SK-N-SH (cell line): ENCODE measurements at regions not wholly inside any gene's neighbourhood (a gene's known extent, or its start where the extent isn't known, plus 50 kb on each side); places are given as distances from the start of the nearest gene placed in this dataset.

ENCODE experiments used
- CTCF ChIA-PET: fragments of 300-600, 350-600 bp; formaldehyde crosslinking; extraction: SDS; loops from one replicate; lab custom pipeline; 2021; lab: Yijun Ruan, JAX
- POLR2A ChIA-PET: fragments of 350-600 bp; sonication (Branson Sonifier 250); formaldehyde crosslinking; extraction: SDS; loops from one replicate; lab custom pipeline; 2020; ENCODE audit warnings: antibody characterized with exemption, inconsistent platforms; lab: Yijun Ruan, JAX
- DNase-seq: peaks from one replicate; pipeline ENCODE4 v3.0.0; 2012
- H2AFZ ChIP-seq: fragments of 200-600 bp; sonication (generic); 2 replicates; pipeline ENCODE4 v1.8.1; 2016; ENCODE audit warnings: antibody characterized with exemption, mild to moderate bottlenecking, low read depth
- H3F3A ChIP-seq: fragments of 200-600 bp; sonication (generic); replicated peaks from 2 replicates; pipeline ENCODE3; 2016; ENCODE audit warnings: antibody characterized with exemption, mild to moderate bottlenecking; ENCODE audit not compliant: insufficient read depth
- H3K27ac ChIP-seq, 2 experiments: fragments of 200-500 bp in 1 of 2; fragments of 200-600 bp in 1 of 2; sonication (Bioruptor generic) in 1 of 2; sonication (generic), shearing (Covaris generic) in 1 of 2; 2 replicates each; pipeline versions ENCODE4 v1.5.1 to v1.6.1; 2014 to 2016; ENCODE audit warnings: low read depth in 2 of 2, inconsistent platforms in 1 of 2, low read length in 1 of 2, mild to moderate bottlenecking in 1 of 2, mixed read lengths in 1 of 2
- H3K27me3 ChIP-seq: fragments of 200-600 bp; sonication (generic), shearing (Covaris generic); 2 replicates; pipeline ENCODE4 v1.6.1; 2016; ENCODE audit warnings: mixed run types; ENCODE audit not compliant: insufficient read depth
- H3K36me3 ChIP-seq, 2 experiments: fragments of 200-500 bp in 1 of 2; fragments of 200-600 bp in 1 of 2; sonication (Bioruptor generic) in 1 of 2; sonication (generic) in 1 of 2; replicated peaks in 1 of 2; 2 replicates each; pipeline versions ENCODE3 to v1.5.1; 2014 to 2016; ENCODE audit warnings: low read length in 1 of 2, mild to moderate bottlenecking in 1 of 2; ENCODE audit not compliant: insufficient read depth in 2 of 2, control insufficient read depth in 1 of 2
- H3K4me1 ChIP-seq, 2 experiments: fragments of 200-500 bp in 1 of 2; fragments of 200-600 bp in 1 of 2; sonication (Bioruptor generic) in 1 of 2; sonication (generic), shearing (Covaris generic) in 1 of 2; 2 replicates each; pipeline versions ENCODE4 v1.5.1 to v1.6.1; 2014 to 2016; ENCODE audit warnings: low read depth in 1 of 2, low read length in 1 of 2, mixed run types in 1 of 2; ENCODE audit not compliant: insufficient read depth in 2 of 2, control insufficient read depth in 1 of 2
- H3K4me2 ChIP-seq: fragments of 200-600 bp; sonication (generic), shearing (Covaris generic); 2 replicates; pipeline ENCODE4 v1.6.1; 2017; ENCODE audit warnings: mixed run types
- H3K4me3 ChIP-seq, 2 experiments: fragments of 200-500 bp in 1 of 2; fragments of 200-600 bp in 1 of 2; sonication (Bioruptor generic) in 1 of 2; sonication (generic), shearing (Covaris generic) in 1 of 2; 2 replicates each; pipeline versions ENCODE4 v1.5.1 to v1.8.1; 2014 to 2016; ENCODE audit warnings: low read depth in 2 of 2, inconsistent platforms in 1 of 2, low read length in 1 of 2, mild to moderate bottlenecking in 1 of 2, mixed read lengths in 1 of 2, moderate library complexity in 1 of 2
- H3K79me2 ChIP-seq: fragments of 200-600 bp; sonication (generic); 2 replicates; pipeline ENCODE4 v1.8.1; 2017; ENCODE audit warnings: mild to moderate bottlenecking; ENCODE audit not compliant: insufficient read depth
- H3K9ac ChIP-seq: fragments of 200-600 bp; sonication (generic); 2 replicates; pipeline ENCODE4 v1.6.1; 2017; ENCODE audit warnings: mixed run types
- H3K9me2 ChIP-seq: fragments of 200-600 bp; sonication (generic); 2 replicates; pipeline ENCODE4 v1.6.1; 2017; ENCODE audit warnings: mixed run types
- H3K9me3 ChIP-seq: fragments of 200-600 bp; sonication (generic); 2 replicates; pipeline ENCODE4 v1.6.1; 2017; ENCODE audit warnings: mixed run types, mild to moderate bottlenecking, moderate library complexity
- H4K20me1 ChIP-seq: fragments of 200-600 bp; sonication (generic); 2 replicates; pipeline ENCODE4 v1.6.1; 2017; ENCODE audit warnings: mild to moderate bottlenecking, mixed run types; ENCODE audit not compliant: insufficient read depth
- ELF1 ChIP-seq: IDR thresholded peaks from 2 replicates; pipeline ENCODE4 v1.4.0; 2012
- FOXJ3 ChIP-seq: sonication (generic); formaldehyde crosslinking; IDR thresholded peaks from 2 replicates; pipeline ENCODE4 v1.5.1; 2020; ENCODE audit warnings: mild to moderate bottlenecking, missing genetic modification reagents
- JUND ChIP-seq: IDR thresholded peaks from 2 replicates; pipeline ENCODE4 v1.4.0; 2012
- MEF2A ChIP-seq: IDR thresholded peaks from 2 replicates; pipeline ENCODE4 v1.4.0; 2012; ENCODE audit warnings: low read depth, borderline replicate concordance
- MXI1 ChIP-seq: IDR thresholded peaks from 2 replicates; pipeline ENCODE4 v1.6.1; 2012; ENCODE audit warnings: mild to moderate bottlenecking, low read depth, low read length, improper control_type of control experiment
- POLR2AphosphoS5 ChIP-seq: IDR thresholded peaks from 2 replicates; pipeline ENCODE4 v1.6.1; 2012; ENCODE audit warnings: low read depth, low read length
- RCOR1 ChIP-seq: fragments of 150-350 bp; IDR thresholded peaks from 2 replicates; pipeline ENCODE4 v1.6.1; 2017; ENCODE audit warnings: antibody characterized with exemption, low read length
- REST ChIP-seq: IDR thresholded peaks from 2 replicates; pipeline ENCODE4 v1.6.1; 2012; ENCODE audit warnings: mild to moderate bottlenecking, low read depth, low read length, moderate library complexity
- RFX5 ChIP-seq: IDR thresholded peaks from 2 replicates; pipeline ENCODE4 v1.6.1; 2012; ENCODE audit warnings: mild to moderate bottlenecking, improper control_type of control experiment, low read length
- TEAD4 ChIP-seq: IDR thresholded peaks from 2 replicates; pipeline ENCODE4 v1.4.0; 2012; ENCODE audit warnings: mild to moderate bottlenecking, borderline replicate concordance; ENCODE audit not compliant: insufficient read depth
- USF2 ChIP-seq: fragments of 150-350 bp; IDR thresholded peaks from 2 replicates; pipeline ENCODE4 v1.6.1; 2017; ENCODE audit warnings: antibody characterized with exemption, low read length, low read depth, borderline replicate concordance
- YY1 ChIP-seq: IDR thresholded peaks from 2 replicates; pipeline ENCODE4 v1.4.0; 2012; ENCODE audit warnings: low read depth, mild to moderate bottlenecking
- WGBS: methylation state at CpG from one replicate; pipeline ENCODE4 v1.1.6; 2017; ENCODE audit warnings: low lambda C conversion rate; 5-methylcytosine and 5-hydroxymethylcytosine counted together
- TF ChIP-seq, protein P1 (sequence below): IDR thresholded peaks from 2 replicates; pipeline ENCODE4 v1.4.0; 2012; ENCODE audit warnings: low read depth, borderline replicate concordance

GRCh38 chr6:96450082-96450769 lies 71.4 kb upstream of the UFL1 start:
- DNase-seq: no peak
- no peak overlapping the region for H3K9ac ChIP-seq
- no peaks in the 10 kb centered on the region for H3F3A ChIP-seq
- no peak overlapping the region for H3K27ac ChIP-seq
- WGBS: 41% methylated on average over 5 of the region's 5 CpGs
- no peaks in the 10 kb centered on the region for H3K4me1 ChIP-seq
- no peaks in the 10 kb centered on the region for H3K79me2 ChIP-seq
- CTCF ChIA-PET: interaction anchor here (1.0 kb wide), 1 partner anchor 609 kb away, joined by 3 read pairs; no protein-coding TSS in a partner anchor
- H3K27me3 ChIP-seq: no peaks in the 10 kb centered on the region
- POLR2A ChIA-PET: no interaction called here
- no peak overlapping the region for H3K4me2 ChIP-seq
- no peaks in the 10 kb centered on the region for H3K36me3 ChIP-seq
- TF ChIP-seq REST (no peak), RCOR1 (no peak), JUND (no peak), TEAD4 (no peak), POLR2AphosphoS5 (no peak)
- H3K9me2 ChIP-seq: no peaks in the 10 kb centered on the region
- H2AFZ ChIP-seq: no peak overlapping the region
- no peaks in the 10 kb centered on the region for H4K20me1 ChIP-seq
- no peak overlapping the region for H3K4me3 ChIP-seq
- H3K9me3 ChIP-seq: no peaks in the 10 kb centered on the region

DNA sequence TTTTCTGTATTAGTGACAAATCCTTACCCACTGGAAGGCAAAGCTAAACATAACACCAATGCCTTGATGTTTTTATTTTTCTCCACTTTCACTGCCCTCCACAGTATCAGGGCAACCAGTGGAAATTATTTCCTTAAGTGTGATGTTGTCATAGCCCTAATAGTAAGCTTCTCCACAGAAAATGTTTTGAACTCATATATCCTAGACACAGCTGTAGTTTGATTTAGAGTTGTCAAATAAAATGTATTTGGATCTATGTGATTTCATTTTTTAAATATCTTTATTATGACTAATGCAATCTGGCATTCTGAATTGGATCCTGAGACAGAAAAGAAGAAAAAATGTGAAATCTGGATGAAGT lies 70.9 kb upstream of the UFL1 start:
- ChIA-PET POLR2A (no interaction called here), CTCF (interaction anchor here (1.0 kb wide), 1 partner anchor 609 kb away, joined by 3 read pairs; no protein-coding TSS in a partner anchor)
- no peak overlapping the region for H3K4me2 ChIP-seq

DNA sequence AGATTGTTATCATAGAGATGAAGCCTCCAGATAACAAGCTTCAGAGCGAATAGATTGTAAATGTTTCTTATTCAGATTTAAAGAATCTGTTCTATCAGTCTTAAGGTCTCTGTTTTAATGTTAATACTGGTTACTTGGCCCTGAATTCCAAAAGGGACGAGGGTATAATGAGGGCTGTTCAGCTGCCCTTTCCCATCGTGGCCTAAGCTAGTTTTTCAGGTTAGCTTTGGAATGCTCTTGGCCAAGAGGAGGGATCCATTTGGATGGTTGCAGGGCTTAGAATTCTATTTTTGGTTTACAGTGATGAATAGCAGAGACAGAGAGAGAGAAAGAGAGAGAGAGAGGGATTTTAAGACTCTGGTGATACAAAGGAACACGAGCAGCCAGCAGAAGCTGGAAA lies 62.8 kb upstream of the UFL1 start:
- Histone ChIP-seq H3K4me1 (no peaks in the 10 kb centered on the region), H2AFZ (no peak overlapping the region), H3K9ac (no peak overlapping the region), H4K20me1 (no peaks in the 10 kb centered on the region), H3K27me3 (no peaks in the 10 kb centered on the region), H3K27ac (no peak overlapping the region), H3K36me3 (no peaks in the 10 kb centered on the region), H3K79me2 (no peaks in the 10 kb centered on the region), H3K9me3 (no peaks in the 10 kb centered on the region), H3K9me2 (no peaks in the 10 kb centered on the region), H3K4me3 (no peak overlapping the region), H3K4me2 (no peak overlapping the region), H3F3A (no peaks in the 10 kb centered on the region)
- DNase-seq: no peak
- ChIA-PET CTCF (interaction anchor here (0.5 kb wide), 1 partner anchor 601 kb away, joined by 3 read pairs; no protein-coding TSS in a partner anchor), POLR2A (no interaction called here)
- WGBS: 12% methylated on average over 4 of the region's 4 CpGs
- no peak for TF ChIP-seq REST
- TF ChIP-seq, protein P1, sequence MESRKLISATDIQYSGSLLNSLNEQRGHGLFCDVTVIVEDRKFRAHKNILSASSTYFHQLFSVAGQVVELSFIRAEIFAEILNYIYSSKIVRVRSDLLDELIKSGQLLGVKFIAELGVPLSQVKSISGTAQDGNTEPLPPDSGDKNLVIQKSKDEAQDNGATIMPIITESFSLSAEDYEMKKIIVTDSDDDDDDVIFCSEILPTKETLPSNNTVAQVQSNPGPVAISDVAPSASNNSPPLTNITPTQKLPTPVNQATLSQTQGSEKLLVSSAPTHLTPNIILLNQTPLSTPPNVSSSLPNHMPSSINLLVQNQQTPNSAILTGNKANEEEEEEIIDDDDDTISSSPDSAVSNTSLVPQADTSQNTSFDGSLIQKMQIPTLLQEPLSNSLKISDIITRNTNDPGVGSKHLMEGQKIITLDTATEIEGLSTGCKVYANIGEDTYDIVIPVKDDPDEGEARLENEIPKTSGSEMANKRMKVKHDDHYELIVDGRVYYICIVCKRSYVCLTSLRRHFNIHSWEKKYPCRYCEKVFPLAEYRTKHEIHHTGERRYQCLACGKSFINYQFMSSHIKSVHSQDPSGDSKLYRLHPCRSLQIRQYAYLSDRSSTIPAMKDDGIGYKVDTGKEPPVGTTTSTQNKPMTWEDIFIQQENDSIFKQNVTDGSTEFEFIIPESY: no peak
- no peak for TF ChIP-seq USF2

More for the DNA sequence above, 70.9 kb upstream of the UFL1 start:
- H3K9ac ChIP-seq: no peak overlapping the region
- H2AFZ ChIP-seq: no peak overlapping the region
- H3K79me2 ChIP-seq: no peaks in the 10 kb centered on the region
- TF ChIP-seq MXI1 (no peak), MEF2A (no peak), YY1 (no peak), FOXJ3 (CRISPR knock-in tag) (no peak), ELF1 (no peak), RFX5 (no peak)
- no peaks in the 10 kb centered on the region for H3K9me3 ChIP-seq
- no peak for DNase-seq
- H3K9me2 ChIP-seq: no peaks in the 10 kb centered on the region
- H3K27ac ChIP-seq: no peak overlapping the region
- no peaks in the 10 kb centered on the region for H3K27me3 ChIP-seq
- H3F3A ChIP-seq: no peaks in the 10 kb centered on the region
- H3K4me3 ChIP-seq: no peak overlapping the region
- no peaks in the 10 kb centered on the region for H3K36me3 ChIP-seq
- H3K4me1 ChIP-seq: no peaks in the 10 kb centered on the region
- no peaks in the 10 kb centered on the region for H4K20me1 ChIP-seq
